DOHH2 (cell line): ENCODE measurements at regions not wholly inside any gene's neighbourhood (a gene's known extent, or its start where the extent isn't known, plus 50 kb on each side); places are given as distances from the start of the nearest gene placed in this dataset.

Source experiments
- H3F3A ChIP-seq: fragments of 200-600 bp; sonication (generic), shearing (Covaris generic); 2 replicates; pipeline ENCODE4 v1.6.0; 2016; ENCODE audit warnings: antibody characterized with exemption, mild to moderate bottlenecking; ENCODE audit not compliant: control insufficient read depth, insufficient read depth
- H3K27ac ChIP-seq: fragments of 200-600 bp; sonication (generic); 2 replicates; pipeline ENCODE4 v1.5.1; 2014; ENCODE audit warnings: low read depth, mild to moderate bottlenecking, low read length, moderate library complexity
- H3K27me3 ChIP-seq: fragments of 200-600 bp; sonication (generic); 2 replicates; pipeline ENCODE4 v1.6.1; 2014; ENCODE audit warnings: mild to moderate bottlenecking, low read length, mixed read lengths; ENCODE audit not compliant: control insufficient read depth
- H3K36me3 ChIP-seq: fragments of 200-600 bp; sonication (generic); 2 replicates; pipeline ENCODE4 v1.6.1; 2014; ENCODE audit warnings: mild to moderate bottlenecking, low read length, moderate library complexity, mixed read lengths; ENCODE audit not compliant: control insufficient read depth
- H3K4me1 ChIP-seq: fragments of 200-600 bp; sonication (generic); 2 replicates; pipeline ENCODE4 v1.6.1; 2014; ENCODE audit warnings: mild to moderate bottlenecking, low read length, mixed read lengths; ENCODE audit not compliant: control insufficient read depth
- H3K4me2 ChIP-seq: fragments of 200-600 bp; sonication (generic); 2 replicates; pipeline ENCODE4 v1.6.0; 2014; ENCODE audit warnings: mild to moderate bottlenecking, low read length, moderate library complexity
- H3K4me3 ChIP-seq: fragments of 200-600 bp; sonication (generic); 2 replicates; pipeline ENCODE4 v1.5.1; 2014; ENCODE audit warnings: mild to moderate bottlenecking, low read length, mixed read lengths
- H3K79me2 ChIP-seq: fragments of 200-600 bp; sonication (generic); 2 replicates; pipeline ENCODE4 v1.6.1; 2014; ENCODE audit warnings: mild to moderate bottlenecking, low read length, mixed read lengths; ENCODE audit not compliant: control insufficient read depth
- H3K9me2 ChIP-seq: fragments of 200-600 bp; sonication (generic); replicated peaks from 2 replicates; pipeline ENCODE4 v1.6.1; 2014; ENCODE audit warnings: mild to moderate bottlenecking, low read length, mixed read lengths; ENCODE audit not compliant: control insufficient read depth
- H3K9me3 ChIP-seq: fragments of 200-600 bp; sonication (generic); 2 replicates; pipeline ENCODE4 v1.6.1; 2014; ENCODE audit warnings: antibody characterized with exemption, low read length, mixed read lengths; ENCODE audit not compliant: control insufficient read depth, insufficient read depth
- H4K20me1 ChIP-seq: fragments of 200-600 bp; sonication (generic); 2 replicates; pipeline ENCODE4 v1.6.0; 2014; ENCODE audit warnings: low read depth, mild to moderate bottlenecking, antibody characterized with exemption, low read length, moderate library complexity; ENCODE audit not compliant: control insufficient read depth, insufficient read depth
- EZH2phosphoT487 ChIP-seq: fragments of 200-600 bp; sonication (generic); IDR thresholded peaks from 2 replicates; pipeline ENCODE4 v1.6.1; 2017; ENCODE audit warnings: borderline replicate concordance, mild to moderate bottlenecking, antibody characterized with exemption, low read length, moderate library complexity, mixed read lengths
- TF ChIP-seq, protein P1 (sequence below): fragments of 200-600 bp; sonication (generic); IDR thresholded peaks from one replicate; pipeline ENCODE4 v1.5.1; 2014; ENCODE audit warnings: antibody characterized with exemption, mild to moderate bottlenecking, low read depth, low read length; ENCODE audit not compliant: poor library complexity, severe bottlenecking

DNA sequence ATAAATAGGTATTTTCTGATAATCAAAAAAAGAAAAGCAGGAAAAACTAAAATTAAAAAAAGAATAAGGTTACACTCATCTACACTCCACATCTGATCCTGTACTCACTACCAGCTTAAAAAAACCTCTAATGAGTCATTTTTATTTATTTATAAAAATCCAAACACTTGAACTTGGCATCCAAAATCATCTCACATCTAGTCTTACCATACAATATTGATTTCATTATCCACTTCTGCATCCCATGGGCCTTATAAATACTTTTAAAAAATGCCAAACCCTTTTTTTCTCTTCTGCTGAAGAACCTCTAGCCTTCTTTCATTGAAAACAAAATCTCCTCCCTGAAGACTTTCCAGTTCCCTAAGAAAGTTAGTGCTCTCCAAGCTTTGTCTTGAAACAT is 109.7 kb downstream of the TMTC3 start:
- no peak for TF ChIP-seq EZH2phosphoT487
- TF ChIP-seq, protein P1, sequence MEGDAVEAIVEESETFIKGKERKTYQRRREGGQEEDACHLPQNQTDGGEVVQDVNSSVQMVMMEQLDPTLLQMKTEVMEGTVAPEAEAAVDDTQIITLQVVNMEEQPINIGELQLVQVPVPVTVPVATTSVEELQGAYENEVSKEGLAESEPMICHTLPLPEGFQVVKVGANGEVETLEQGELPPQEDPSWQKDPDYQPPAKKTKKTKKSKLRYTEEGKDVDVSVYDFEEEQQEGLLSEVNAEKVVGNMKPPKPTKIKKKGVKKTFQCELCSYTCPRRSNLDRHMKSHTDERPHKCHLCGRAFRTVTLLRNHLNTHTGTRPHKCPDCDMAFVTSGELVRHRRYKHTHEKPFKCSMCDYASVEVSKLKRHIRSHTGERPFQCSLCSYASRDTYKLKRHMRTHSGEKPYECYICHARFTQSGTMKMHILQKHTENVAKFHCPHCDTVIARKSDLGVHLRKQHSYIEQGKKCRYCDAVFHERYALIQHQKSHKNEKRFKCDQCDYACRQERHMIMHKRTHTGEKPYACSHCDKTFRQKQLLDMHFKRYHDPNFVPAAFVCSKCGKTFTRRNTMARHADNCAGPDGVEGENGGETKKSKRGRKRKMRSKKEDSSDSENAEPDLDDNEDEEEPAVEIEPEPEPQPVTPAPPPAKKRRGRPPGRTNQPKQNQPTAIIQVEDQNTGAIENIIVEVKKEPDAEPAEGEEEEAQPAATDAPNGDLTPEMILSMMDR: no peak
- H3K79me2 ChIP-seq: no peaks in the 10 kb centered on the region

DNA sequence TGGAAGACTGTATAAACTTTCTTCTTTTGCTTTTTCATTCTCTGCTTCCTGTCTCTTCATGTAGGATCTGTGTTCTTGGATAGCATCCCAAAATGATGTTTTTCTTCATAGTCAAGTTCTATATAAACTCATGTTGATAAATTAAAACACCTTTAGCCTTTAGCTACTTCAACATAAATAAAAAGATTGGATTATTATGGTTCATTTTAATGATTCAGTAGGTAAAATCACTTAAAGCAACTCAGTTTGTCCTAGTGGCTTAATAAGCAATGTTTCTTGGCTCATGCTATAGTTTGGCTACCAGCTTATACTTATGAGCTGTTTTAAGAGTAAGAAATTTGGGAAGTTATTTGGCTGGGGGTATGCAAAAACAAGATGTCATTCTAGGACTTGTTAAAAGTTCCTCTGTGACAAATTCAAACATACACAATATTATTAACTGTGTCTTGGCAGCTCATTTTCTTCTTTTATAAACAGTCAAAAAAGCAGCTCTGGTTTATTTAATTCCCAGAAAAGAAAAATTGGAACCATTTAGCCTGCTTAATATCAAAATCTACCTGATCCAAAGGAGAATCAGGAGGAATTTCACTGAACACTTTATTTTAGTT is 111.4 kb downstream of the TMTC3 start:
- no peaks in the 10 kb centered on the region for H3K9me2 ChIP-seq
- no peak overlapping the region for H3K4me3 ChIP-seq
- H3K79me2 ChIP-seq: no peaks in the 10 kb centered on the region
- H3K36me3 ChIP-seq: no peaks in the 10 kb centered on the region
- TF ChIP-seq EZH2phosphoT487: no peak
- TF ChIP-seq, protein P1: no peak
- no peaks in the 10 kb centered on the region for H3K9me3 ChIP-seq
- no peaks in the 10 kb centered on the region for H3K27me3 ChIP-seq
- no peak overlapping the region for H3K27ac ChIP-seq
- no peaks in the 10 kb centered on the region for H4K20me1 ChIP-seq
- H3K4me2 ChIP-seq: no peak overlapping the region
- no peaks in the 10 kb centered on the region for H3F3A ChIP-seq
- H3K4me1 ChIP-seq: no peaks in the 10 kb centered on the region

More for the DNA sequence above, 109.7 kb downstream of the TMTC3 start:
- Histone ChIP-seq H3K9me3 (no peaks in the 10 kb centered on the region), H3F3A (no peaks in the 10 kb centered on the region), H3K4me3 (no peak overlapping the region), H4K20me1 (no peaks in the 10 kb centered on the region), H3K36me3 (no peaks in the 10 kb centered on the region), H3K4me2 (no peak overlapping the region), H3K4me1 (no peaks in the 10 kb centered on the region), H3K27me3 (no peaks in the 10 kb centered on the region), H3K9me2 (no peaks in the 10 kb centered on the region), H3K27ac (no peak overlapping the region)

DNA sequence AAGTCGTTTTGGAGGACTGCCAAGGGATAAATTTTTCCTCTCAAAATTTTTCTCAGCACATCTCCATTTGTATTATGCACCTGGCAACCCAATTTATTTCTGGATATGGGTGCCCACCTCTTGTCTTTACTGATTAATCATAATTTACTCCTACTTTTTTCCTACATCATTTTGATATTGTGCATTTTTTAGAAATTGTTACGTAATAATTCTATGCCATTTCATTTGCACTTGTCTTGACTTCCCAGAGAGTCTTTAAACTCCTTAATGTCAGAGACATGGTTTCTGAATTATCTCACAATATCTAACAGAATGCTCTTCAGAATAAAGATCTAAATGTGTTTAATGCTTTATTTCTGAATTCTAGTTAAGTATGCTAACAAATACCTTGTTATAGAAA is 113.1 kb downstream of the TMTC3 start:
- no peaks in the 10 kb centered on the region for H3K36me3 ChIP-seq
- no peak overlapping the region for H3K27ac ChIP-seq
- H3K4me2 ChIP-seq: no peak overlapping the region
- no peaks in the 10 kb centered on the region for H3K79me2 ChIP-seq
- H3K4me3 ChIP-seq: no peak overlapping the region
- H3K9me3 ChIP-seq: no peaks in the 10 kb centered on the region
- H4K20me1 ChIP-seq: no peaks in the 10 kb centered on the region
- no peak for TF ChIP-seq EZH2phosphoT487
- TF ChIP-seq, protein P1: no peak
- no peaks in the 10 kb centered on the region for H3F3A ChIP-seq
- no peaks in the 10 kb centered on the region for H3K4me1 ChIP-seq
- no peaks in the 10 kb centered on the region for H3K27me3 ChIP-seq
- no peaks in the 10 kb centered on the region for H3K9me2 ChIP-seq

DNA sequence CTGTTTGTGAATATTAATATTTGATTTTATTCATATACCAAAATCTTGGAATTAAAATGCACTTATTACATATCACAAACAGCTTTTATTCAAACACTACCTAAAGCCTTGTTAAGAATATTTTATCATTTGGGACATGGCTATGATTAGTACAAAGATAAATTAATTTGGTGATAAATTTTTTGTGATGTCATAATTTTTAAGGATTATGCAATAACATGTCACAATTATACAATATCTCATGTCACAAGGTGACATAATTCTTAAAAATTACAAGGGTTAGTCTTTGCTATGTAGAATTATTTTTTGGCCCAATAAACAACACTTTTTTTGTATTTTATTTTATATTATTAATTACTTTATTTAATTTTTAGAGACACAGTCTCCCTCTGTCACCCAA is 113.7 kb downstream of the TMTC3 start:
- H3K27ac ChIP-seq: no peak overlapping the region
- no peaks in the 10 kb centered on the region for H3K79me2 ChIP-seq
- no peaks in the 10 kb centered on the region for H3K4me1 ChIP-seq
- no peak overlapping the region for H3K4me3 ChIP-seq
- no peaks in the 10 kb centered on the region for H4K20me1 ChIP-seq
- no peaks in the 10 kb centered on the region for H3F3A ChIP-seq
- H3K9me3 ChIP-seq: no peaks in the 10 kb centered on the region
- no peak overlapping the region for H3K4me2 ChIP-seq
- TF ChIP-seq EZH2phosphoT487: no peak
- TF ChIP-seq, protein P1: no peak
- H3K36me3 ChIP-seq: no peaks in the 10 kb centered on the region
- no peaks in the 10 kb centered on the region for H3K9me2 ChIP-seq
- H3K27me3 ChIP-seq: no peaks in the 10 kb centered on the region
